BE2C (cell line): ENCODE measurements at regions not wholly inside any gene's neighbourhood (a gene's known extent, or its start where the extent isn't known, plus 50 kb on each side); places are given as distances from the start of the nearest gene placed in this dataset.

ENCODE experiments used
- DNase-seq: peaks from one replicate; pipeline ENCODE4 v3.0.0-alpha.2; 2020
- H3K27me3 ChIP-seq: fragments of 250-450 bp; sonication (Bioruptor Pico); 2 replicates; pipeline ENCODE4 v1.5.1; 2020; ENCODE audit warnings: mild to moderate bottlenecking
- H3K36me3 ChIP-seq: fragments of 250-450 bp; sonication (Bioruptor Pico); 2 replicates; pipeline ENCODE4 v1.5.1; 2020; ENCODE audit warnings: mild to moderate bottlenecking
- H3K4me1 ChIP-seq: fragments of 250-450 bp; sonication (Bioruptor Pico); 2 replicates; pipeline ENCODE4 v1.5.1; 2020
- H3K4me3 ChIP-seq: 2 replicates; pipeline ENCODE4 v1.5.1; 2011; ENCODE audit warnings: low read depth, low read length
- H3K9me3 ChIP-seq: fragments of 250-450 bp; sonication (Bioruptor Pico); 2 replicates; pipeline ENCODE4 v1.5.1; 2020
- CTCF ChIP-seq: IDR thresholded peaks from 2 replicates; pipeline ENCODE4 v1.5.1; 2012; ENCODE audit warnings: mild to moderate bottlenecking, low read depth, low read length

GRCh38 chr14:85447883-85448282, 82.1 kb upstream of the FLRT2 start:
- no peak overlapping the region for H3K4me3 ChIP-seq
- no peaks in the 10 kb centered on the region; the same call in 1 of the 2 replicates for H3K9me3 ChIP-seq
- H3K27me3 ChIP-seq: no peaks in the 10 kb centered on the region
- no peak for TF ChIP-seq CTCF
- H3K36me3 ChIP-seq: no peaks in the 10 kb centered on the region
- no peak for DNase-seq
- H3K4me1 ChIP-seq: no peaks in the 10 kb centered on the region

GRCh38 chr14:85451421-85451820, 78.5 kb upstream of the FLRT2 start:
- TF ChIP-seq CTCF: no peak
- H3K36me3 ChIP-seq: no peaks in the 10 kb centered on the region
- no peak for DNase-seq
- H3K27me3 ChIP-seq: no peaks in the 10 kb centered on the region
- no peak overlapping the region for H3K4me3 ChIP-seq
- H3K9me3 ChIP-seq: no peaks in the 10 kb centered on the region; the same call in 1 of the 2 replicates
- no peaks in the 10 kb centered on the region for H3K4me1 ChIP-seq

GRCh38 chr14:85453401-85454225, 76.3 kb upstream of the FLRT2 start:
- no peak for DNase-seq
- no peaks in the 10 kb centered on the region for H3K4me1 ChIP-seq
- no peaks in the 10 kb centered on the region for H3K27me3 ChIP-seq
- no peaks in the 10 kb centered on the region for H3K36me3 ChIP-seq
- TF ChIP-seq CTCF: no peak
- no peaks in the 10 kb centered on the region; the same call in 1 of the 2 replicates for H3K9me3 ChIP-seq
- no peak overlapping the region for H3K4me3 ChIP-seq

- Histone ChIP-seq H3K27me3 (no peaks in the 10 kb centered on the region), H3K9me3 (no peaks in the 10 kb centered on the region; the same call in 1 of the 2 replicates), H3K4me3 (no peak overlapping the region), H3K4me1 (no peaks in the 10 kb centered on the region), H3K36me3 (no peaks in the 10 kb centered on the region)
- no peak for DNase-seq
- TF ChIP-seq CTCF: no peak
Measured at GRCh38 chr14:85454226-85454813, 75.6 kb upstream of the FLRT2 start.

- Histone ChIP-seq H3K9me3 (no peaks in the 10 kb centered on the region), H3K27me3 (no peaks in the 10 kb centered on the region), H3K4me1 (no peaks in the 10 kb centered on the region), H3K4me3 (no peak overlapping the region), H3K36me3 (no peaks in the 10 kb centered on the region)
- DNase-seq: no peak
- no peak for TF ChIP-seq CTCF
Measured at GRCh38 chr14:85459361-85460000, 70.5 kb upstream of the FLRT2 start.
